IMR-90 (cell line): ENCODE measurements at regions not wholly inside any gene's neighbourhood (a gene's known extent, or its start where the extent isn't known, plus 50 kb on each side); places are given as distances from the start of the nearest gene placed in this dataset.
"Not testable (repeated sequence)": the region's sequence is repeated elsewhere in the genome, so short reads cannot be mapped to it uniquely, and the experiment has no call there.

ENCODE experiments used
- ATAC-seq: fragments of 200-7000 bp; cut with Tn5 transposase; 2 replicates; pipeline ENCODE4 v1.9.1; 2020; ENCODE audit warnings: low read depth, mild to moderate bottlenecking, moderate library complexity
- BruUV-seq: library from RNA; stranded (reverse); fragments of 400-500 nt; replicated peaks from 2 replicates; lab custom pipeline; 2021; lab: Mats Ljungman, UMichigan
- CTCF ChIA-PET: fragments of 300-600 bp; formaldehyde crosslinking; extraction: SDS; loops from one replicate; lab custom pipeline; 2021; ENCODE audit warnings: antibody characterized with exemption; lab: Yijun Ruan, JAX
- POLR2A ChIA-PET: fragments of 300-600 bp; sonication (Branson Sonifier 250); formaldehyde crosslinking; loops from one replicate; lab custom pipeline; 2022; ENCODE audit warnings: antibody characterized with exemption; ENCODE audit not compliant: unreplicated experiment; lab: Charles Lee
- DNase-seq: peaks from one replicate; pipeline ENCODE4 v3.0.0; 2013
- H2AFZ ChIP-seq: replicated peaks from 2 replicates; pipeline ENCODE3; 2013; ENCODE audit warnings: low read length, mild to moderate bottlenecking; ENCODE audit not compliant: poor library complexity
- H2AK5ac ChIP-seq: 2 replicates; pipeline ENCODE4 v1.6.1; 2013; ENCODE audit warnings: low read depth, low read length, inconsistent platforms
- H2AK9ac ChIP-seq: replicated peaks from 2 replicates; pipeline ENCODE3; 2013; ENCODE audit warnings: mild to moderate bottlenecking, low read depth, low read length, moderate library complexity; ENCODE audit not compliant: poor library complexity
- H2BK120ac ChIP-seq: 2 replicates; pipeline ENCODE4 v1.6.1; 2013; ENCODE audit warnings: low read depth, low read length, inconsistent platforms
- H2BK15ac ChIP-seq: 3 replicates; pipeline ENCODE4 v1.6.1; 2013; ENCODE audit warnings: low read depth, low read length, inconsistent platforms
- H2BK20ac ChIP-seq: 2 replicates; pipeline ENCODE4 v1.6.1; 2013; ENCODE audit warnings: low read depth, mild to moderate bottlenecking, inconsistent platforms, low read length, moderate library complexity
- H2BK5ac ChIP-seq: 2 replicates; pipeline ENCODE4 v1.6.1; 2013; ENCODE audit warnings: mild to moderate bottlenecking, low read depth, low read length, inconsistent platforms; ENCODE audit not compliant: poor library complexity, severe bottlenecking
- H3K14ac ChIP-seq: replicated peaks from 2 replicates; pipeline ENCODE4 v1.6.1; 2013; ENCODE audit warnings: low read depth, low read length, inconsistent platforms
- H3K18ac ChIP-seq: 2 replicates; pipeline ENCODE4 v1.6.1; 2013; ENCODE audit warnings: low read depth, low read length, control low read depth
- H3K23ac ChIP-seq: 2 replicates; pipeline ENCODE4 v1.6.1; 2013; ENCODE audit warnings: low read depth, low read length, inconsistent platforms
- H3K27ac ChIP-seq: 2 replicates; pipeline ENCODE4 v1.5.1; 2013; ENCODE audit warnings: mild to moderate bottlenecking, control low read depth, low read length; ENCODE audit not compliant: insufficient read depth
- H3K27me3 ChIP-seq: 2 replicates; pipeline ENCODE4 v1.6.1; 2013; ENCODE audit warnings: low read length; ENCODE audit not compliant: control insufficient read depth, insufficient read depth
- H3K36me3 ChIP-seq: 2 replicates; pipeline ENCODE4 v1.6.1; 2013; ENCODE audit warnings: low read length, mixed read lengths; ENCODE audit not compliant: control insufficient read depth, insufficient read depth
- H3K4ac ChIP-seq: 2 replicates; pipeline ENCODE4 v1.6.1; 2013; ENCODE audit warnings: low read depth, low read length, inconsistent platforms
- H3K4me1 ChIP-seq: 2 replicates; pipeline ENCODE4 v1.6.1; 2013; ENCODE audit warnings: low read length, mixed read lengths; ENCODE audit not compliant: control insufficient read depth, insufficient read depth
- H3K4me2 ChIP-seq: 2 replicates; pipeline ENCODE4 v1.6.1; 2013; ENCODE audit warnings: low read depth, mild to moderate bottlenecking, control low read depth, low read length, moderate library complexity
- H3K4me3 ChIP-seq: 2 replicates; pipeline ENCODE4 v1.5.1; 2013; ENCODE audit warnings: low read depth, mild to moderate bottlenecking, control low read depth, low read length, moderate library complexity; ENCODE audit not compliant: insufficient read depth
- H3K56ac ChIP-seq: 2 replicates; pipeline ENCODE4 v1.6.1; 2013; ENCODE audit warnings: low read length, inconsistent platforms; ENCODE audit not compliant: insufficient read depth; ENCODE audit errors: extremely low read depth
- H3K79me1 ChIP-seq, 2 experiments: 2 replicates each; pipeline ENCODE4 v1.6.1; 2013; ENCODE audit warnings: low read length in 2 of 2, inconsistent platforms in 1 of 2, low read depth in 1 of 2
- H3K9ac ChIP-seq: 2 replicates; pipeline ENCODE4 v1.6.1; 2013; ENCODE audit warnings: low read depth, low read length, control low read depth
- H3K9me1 ChIP-seq: 2 replicates; pipeline ENCODE4 v1.6.1; 2013; ENCODE audit warnings: low read length, inconsistent platforms; ENCODE audit not compliant: insufficient read depth
- H3K9me3 ChIP-seq: 2 replicates; pipeline ENCODE4 v1.6.1; 2013; ENCODE audit warnings: low read length; ENCODE audit not compliant: control insufficient read depth, insufficient read depth
- H4K20me1 ChIP-seq: 2 replicates; pipeline ENCODE4 v1.6.1; 2013; ENCODE audit warnings: low read length, inconsistent platforms; ENCODE audit not compliant: insufficient read depth
- H4K5ac ChIP-seq: 2 replicates; pipeline ENCODE4 v1.6.1; 2013; ENCODE audit warnings: mild to moderate bottlenecking, low read depth, low read length, control low read depth
- H4K8ac ChIP-seq, 2 experiments: 2 replicates each; pipeline ENCODE4 v1.6.1; 2013; ENCODE audit warnings: low read depth in 2 of 2, low read length in 2 of 2, control low read depth in 1 of 2, inconsistent platforms in 1 of 2
- H4K91ac ChIP-seq: 2 replicates; pipeline ENCODE4 v1.6.1; 2013; ENCODE audit warnings: low read depth, low read length, inconsistent platforms; ENCODE audit not compliant: insufficient read depth
- WGBS, 2 experiments: methylation state at CpG; one replicate each; pipeline versions ENCODE4 v1.1.5 to v1.1.7; 2013; ENCODE audit warnings: missing lambda C conversion rate in 2 of 2; ENCODE audit not compliant: insufficient read length in 1 of 2; ENCODE audit errors: extremely low coverage in 2 of 2; 5-methylcytosine and 5-hydroxymethylcytosine counted together
- dilution Hi-C: fragments of 300-500 bp; cut with HindIII; formaldehyde crosslinking; loops from one replicate; pipeline ENCODE4 v1.14.3; 2018; ENCODE audit warnings: low sequenced_read_pairs; ENCODE audit not compliant: unreplicated experiment
- in situ Hi-C: fragments of 300-500 bp; cut with MboI; formaldehyde crosslinking; loops from 3 replicates; pipeline ENCODE4 v1.14.3; 2019; ENCODE audit warnings: low sequenced_read_pairs, inconsistent platforms, mixed read lengths
- intact Hi-C: fragments of 100-400 bp; cut with micrococcal nuclease; formaldehyde crosslinking; loops from 2 replicates; pipeline ENCODE4 v1.10.0; 2022

DNA sequence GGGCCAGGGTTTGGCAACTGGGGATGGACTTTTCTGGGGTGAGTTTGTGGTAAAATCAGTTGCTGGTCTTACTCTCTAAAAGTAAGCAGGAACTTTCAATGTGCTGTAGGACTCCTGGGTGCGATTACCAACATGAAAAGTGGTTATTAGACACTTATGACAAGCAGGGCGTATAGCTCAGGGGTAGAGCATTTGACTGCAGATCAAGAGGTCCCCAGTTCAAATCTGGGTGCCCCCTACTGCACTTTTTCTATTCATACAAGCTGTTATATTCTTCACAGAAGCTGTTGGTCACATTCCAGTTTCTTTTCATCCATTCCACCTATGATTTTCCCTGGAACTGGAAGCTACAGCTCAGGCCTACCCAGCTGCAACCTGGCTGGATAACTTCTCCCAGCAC lies 100.2 kb upstream of the ZNF746 start:
- H4K91ac ChIP-seq, H4K5ac ChIP-seq, H3K23ac ChIP-seq, H2BK20ac ChIP-seq, H3K4ac ChIP-seq, H3K4me2 ChIP-seq, H3K56ac ChIP-seq, H2AK9ac ChIP-seq, in situ Hi-C loops, H3K27me3 ChIP-seq, dilution Hi-C loops, H2AFZ ChIP-seq, H4K8ac ChIP-seq, H3K4me1 ChIP-seq, H2AK5ac ChIP-seq, DNase-seq, H4K20me1 ChIP-seq, H3K27ac ChIP-seq, H2BK120ac ChIP-seq, POLR2A ChIA-PET, H3K9me1 ChIP-seq, H2BK15ac ChIP-seq, H2BK5ac ChIP-seq, ATAC-seq, BruUV-seq, H3K9ac ChIP-seq, H3K18ac ChIP-seq, CTCF ChIA-PET, H3K14ac ChIP-seq, H3K9me3 ChIP-seq, H3K4me3 ChIP-seq: not testable (repeated sequence)
- Histone ChIP-seq H3K36me3 (peaks cover 37% of the 10 kb centered on the region), H3K79me1 (peaks cover 15 to 28% of the 10 kb centered on the region in 2 experiments; a peak in 3 of 4 replicates)
- intact Hi-C loops: loop anchor here (10.0 kb wide), 1 partner anchor 283 kb away; no protein-coding TSS in a partner anchor
- 100% methylated on average over 1 of the region's 2 CpGs; no CpG with 5 or more reads in 1 of the 2 experiments for WGBS, 2 experiments
